IPS-15b (cell line): ENCODE measurements at regions not wholly inside any gene's neighbourhood (a gene's known extent, or its start where the extent isn't known, plus 50 kb on each side); places are given as distances from the start of the nearest gene placed in this dataset.
A peak's percentile ranks its signal among the peaks of the same experiment; 100 is the strongest.
"Not testable (repeated sequence)": the region's sequence is repeated elsewhere in the genome, so short reads cannot be mapped to it uniquely, and the experiment has no call there.

Experiments used
- H3K27me3 ChIP-seq: one replicate; pipeline ENCODE4 v1.6.1; 2013; ENCODE audit warnings: low read length; ENCODE audit not compliant: control insufficient read depth, insufficient read depth
- H3K36me3 ChIP-seq: one replicate; pipeline ENCODE4 v1.6.1; 2013; ENCODE audit warnings: low read length; ENCODE audit not compliant: control insufficient read depth, insufficient read depth
- H3K4me1 ChIP-seq: one replicate; pipeline ENCODE4 v1.6.1; 2013; ENCODE audit warnings: mild to moderate bottlenecking, low read length; ENCODE audit not compliant: control insufficient read depth, insufficient read depth
- H3K4me3 ChIP-seq: one replicate; pipeline ENCODE4 v1.5.1; 2013; ENCODE audit warnings: low read depth, low read length
- H3K9ac ChIP-seq: one replicate; pipeline ENCODE4 v1.6.1; 2013; ENCODE audit warnings: low read depth, mild to moderate bottlenecking, low read length
- H3K9me3 ChIP-seq: one replicate; pipeline ENCODE4 v1.6.1; 2013; ENCODE audit warnings: mild to moderate bottlenecking, low read length; ENCODE audit not compliant: control insufficient read depth, insufficient read depth

GRCh38 chr22:11017108-11017507, 4510.9 kb upstream of the OR11H1 start:
- H3K4me1 ChIP-seq, H3K4me3 ChIP-seq, H3K9me3 ChIP-seq, H3K27me3 ChIP-seq, H3K36me3 ChIP-seq, H3K9ac ChIP-seq: not testable (repeated sequence)

- not testable (repeated sequence) for H3K4me1 ChIP-seq, H3K4me3 ChIP-seq, H3K9ac ChIP-seq, H3K27me3 ChIP-seq, H3K9me3 ChIP-seq, H3K36me3 ChIP-seq
These were observed 4507.5 kb upstream of the OR11H1 start for GRCh38 chr22:11020522-11020921.

GRCh38 chr22:11026541-11026940, 4501.5 kb upstream of the OR11H1 start:
- H3K4me3 ChIP-seq, H3K4me1 ChIP-seq, H3K27me3 ChIP-seq, H3K36me3 ChIP-seq, H3K9ac ChIP-seq: not testable (repeated sequence)
- H3K9me3 ChIP-seq: peaks cover 41% of the 10 kb centered on the region

GRCh38 chr22:11027064-11027463, 4500.9 kb upstream of the OR11H1 start:
- H3K4me1 ChIP-seq, H3K27me3 ChIP-seq: not testable (repeated sequence)
- H3K9me3 ChIP-seq: peaks cover 44% of the 10 kb centered on the region

GRCh38 chr22:11027532-11027931, 4500.5 kb upstream of the OR11H1 start:
- H3K9me3 ChIP-seq: peaks cover 46% of the 10 kb centered on the region
- not testable (repeated sequence) for H3K4me3 ChIP-seq, H3K36me3 ChIP-seq, H3K27me3 ChIP-seq, H3K9ac ChIP-seq, H3K4me1 ChIP-seq

More at GRCh38 chr22:11027064-11027463, 4500.9 kb upstream of the OR11H1 start:
- H3K36me3 ChIP-seq, H3K9ac ChIP-seq, H3K4me3 ChIP-seq: not testable (repeated sequence)

GRCh38 chr22:11028180-11028579, 4499.8 kb upstream of the OR11H1 start:
- not testable (repeated sequence) for H3K9ac ChIP-seq, H3K4me1 ChIP-seq, H3K36me3 ChIP-seq, H3K27me3 ChIP-seq, H3K4me3 ChIP-seq
- H3K9me3 ChIP-seq: peaks cover 42% of the 10 kb centered on the region

- not testable (repeated sequence) for H3K27me3 ChIP-seq, H3K4me3 ChIP-seq, H3K9ac ChIP-seq, H3K4me1 ChIP-seq, H3K36me3 ChIP-seq
- peaks cover 45% of the 10 kb centered on the region for H3K9me3 ChIP-seq
These were observed 4498.5 kb upstream of the OR11H1 start for GRCh38 chr22:11029534-11029933.

- H3K4me3 ChIP-seq, H3K27me3 ChIP-seq, H3K9ac ChIP-seq, H3K4me1 ChIP-seq, H3K36me3 ChIP-seq: not testable (repeated sequence)
- H3K9me3 ChIP-seq: peaks cover 49% of the 10 kb centered on the region
These were observed 4498.0 kb upstream of the OR11H1 start for GRCh38 chr22:11029967-11030366.

GRCh38 chr22:11030571-11031410, 4497.2 kb upstream of the OR11H1 start:
- not testable (repeated sequence) for H3K4me3 ChIP-seq, H3K4me1 ChIP-seq, H3K9ac ChIP-seq, H3K36me3 ChIP-seq, H3K27me3 ChIP-seq
- H3K9me3 ChIP-seq: peaks cover 56% of the 10 kb centered on the region

- not testable (repeated sequence) for H3K36me3 ChIP-seq, H3K4me3 ChIP-seq, H3K27me3 ChIP-seq, H3K4me1 ChIP-seq, H3K9ac ChIP-seq
- peaks cover 58% of the 10 kb centered on the region for H3K9me3 ChIP-seq
These were observed 4495.9 kb upstream of the OR11H1 start for GRCh38 chr22:11032115-11032514.

GRCh38 chr22:11034660-11034987, 4493.4 kb upstream of the OR11H1 start:
- H3K36me3 ChIP-seq, H3K4me3 ChIP-seq, H3K9ac ChIP-seq, H3K27me3 ChIP-seq, H3K4me1 ChIP-seq: not testable (repeated sequence)
- H3K9me3 ChIP-seq: peaks cover 67% of the 10 kb centered on the region

- Histone ChIP-seq H3K4me3 (peak overlapping the region; percentile 19), H3K9me3 (peaks cover 62% of the 10 kb centered on the region)
These were observed 4492.7 kb upstream of the OR11H1 start for GRCh38 chr22:11035031-11035873.

More at GRCh38 chr22:11035031-11035873, 4492.7 kb upstream of the OR11H1 start:
- H3K36me3 ChIP-seq, H3K9ac ChIP-seq, H3K4me1 ChIP-seq, H3K27me3 ChIP-seq: not testable (repeated sequence)
